ENCODE measurements at regions not wholly inside any gene's neighbourhood (a gene's known extent, or its start where the extent isn't known, plus 50 kb on each side); places are given as distances from the start of the nearest gene placed in this dataset.

GRCh38 chr4:38497121-38497520, 166.9 kb upstream of the KLF3 start:
- no peak for TF ChIP-seq CTCF (IDR thresholded peaks at IDR 0.05; ENCODE audit: low read depth, low read length)
- H3K4me3 ChIP-seq (ENCODE audit: low read depth, low read length): no peak overlapping the region

- TF ChIP-seq CTCF (IDR thresholded peaks at IDR 0.05; ENCODE audit: low read depth, low read length): no peak
Measured at GRCh38 chr4:38499101-38499500, 164.9 kb upstream of the KLF3 start.

GRCh38 chr4:38500433-38500832, 163.6 kb upstream of the KLF3 start:
- H3K4me3 ChIP-seq (ENCODE audit: low read depth, low read length): no peak overlapping the region
- no peak for TF ChIP-seq CTCF (IDR thresholded peaks at IDR 0.05; ENCODE audit: low read depth, low read length)

More at GRCh38 chr4:38499101-38499500, 164.9 kb upstream of the KLF3 start:
- no peak overlapping the region for H3K4me3 ChIP-seq (ENCODE audit: low read depth, low read length)

- no peak overlapping the region for H3K4me3 ChIP-seq (ENCODE audit: low read depth, low read length)
- no peak for TF ChIP-seq CTCF (IDR thresholded peaks at IDR 0.05; ENCODE audit: low read depth, low read length)
Measured at GRCh38 chr4:38501698-38502097, 162.3 kb upstream of the KLF3 start.

GRCh38 chr4:38503689-38504395, 160.2 kb upstream of the KLF3 start:
- TF ChIP-seq CTCF (IDR thresholded peaks at IDR 0.05; ENCODE audit: low read depth, low read length): no peak
- no peak overlapping the region for H3K4me3 ChIP-seq (ENCODE audit: low read depth, low read length)

GRCh38 chr4:38504396-38504715, 159.6 kb upstream of the KLF3 start:
- no peak for TF ChIP-seq CTCF (IDR thresholded peaks at IDR 0.05; ENCODE audit: low read depth, low read length)
- no peak overlapping the region for H3K4me3 ChIP-seq (ENCODE audit: low read depth, low read length)

- no peak for TF ChIP-seq CTCF (IDR thresholded peaks at IDR 0.05; ENCODE audit: low read depth, low read length)
- H3K4me3 ChIP-seq (ENCODE audit: low read depth, low read length): no peak overlapping the region
Measured at GRCh38 chr4:38509551-38509950, 154.4 kb upstream of the KLF3 start.

Measured in WI38 (cell line).